ENCODE measurements at regions not wholly inside any gene's neighbourhood (a gene's known extent, or its start where the extent isn't known, plus 50 kb on each side); places are given as distances from the start of the nearest gene placed in this dataset.

DNA sequence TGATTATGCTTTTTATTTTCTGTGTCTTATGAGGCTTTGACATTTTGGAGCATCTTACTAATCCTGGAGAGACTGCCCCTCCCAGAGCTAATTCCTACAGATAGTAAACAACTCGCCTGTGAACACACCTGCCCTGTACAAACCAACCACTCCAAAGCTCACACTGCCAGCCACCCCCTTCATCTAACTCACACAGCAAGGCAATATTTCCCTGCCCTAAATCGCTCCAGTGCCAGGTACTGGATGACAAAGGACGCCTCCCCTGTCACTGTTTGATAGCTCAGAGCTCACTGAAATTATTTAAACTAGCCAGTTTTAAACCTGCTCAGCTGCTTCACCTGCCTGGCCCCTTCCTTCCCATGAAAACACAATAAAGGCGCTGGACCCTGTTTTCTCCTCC is 535.1 kb upstream of the CELF2 start:
- TF ChIP-seq, protein P1, sequence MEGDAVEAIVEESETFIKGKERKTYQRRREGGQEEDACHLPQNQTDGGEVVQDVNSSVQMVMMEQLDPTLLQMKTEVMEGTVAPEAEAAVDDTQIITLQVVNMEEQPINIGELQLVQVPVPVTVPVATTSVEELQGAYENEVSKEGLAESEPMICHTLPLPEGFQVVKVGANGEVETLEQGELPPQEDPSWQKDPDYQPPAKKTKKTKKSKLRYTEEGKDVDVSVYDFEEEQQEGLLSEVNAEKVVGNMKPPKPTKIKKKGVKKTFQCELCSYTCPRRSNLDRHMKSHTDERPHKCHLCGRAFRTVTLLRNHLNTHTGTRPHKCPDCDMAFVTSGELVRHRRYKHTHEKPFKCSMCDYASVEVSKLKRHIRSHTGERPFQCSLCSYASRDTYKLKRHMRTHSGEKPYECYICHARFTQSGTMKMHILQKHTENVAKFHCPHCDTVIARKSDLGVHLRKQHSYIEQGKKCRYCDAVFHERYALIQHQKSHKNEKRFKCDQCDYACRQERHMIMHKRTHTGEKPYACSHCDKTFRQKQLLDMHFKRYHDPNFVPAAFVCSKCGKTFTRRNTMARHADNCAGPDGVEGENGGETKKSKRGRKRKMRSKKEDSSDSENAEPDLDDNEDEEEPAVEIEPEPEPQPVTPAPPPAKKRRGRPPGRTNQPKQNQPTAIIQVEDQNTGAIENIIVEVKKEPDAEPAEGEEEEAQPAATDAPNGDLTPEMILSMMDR (conservative IDR thresholded peaks at IDR 0.05; ENCODE audit: low read depth, low read length) = no peak
- TF ChIP-seq POLR2A (IDR thresholded peaks at IDR 0.05; ENCODE audit: low read depth, low read length) = no peak
- no peak for TF ChIP-seq SMC3 (IDR thresholded peaks at IDR 0.05; ENCODE audit: low read depth, low read length)
- no peak for TF ChIP-seq MAFK (IDR thresholded peaks at IDR 0.05; ENCODE audit: low read depth, low read length)
- TF ChIP-seq FOS (IDR thresholded peaks at IDR 0.05; ENCODE audit: low read depth, low read length) = no peak
- TF ChIP-seq RCOR1 (IDR thresholded peaks at IDR 0.05; ENCODE audit: insufficient replicate concordance, low read length) = no peak
- TF ChIP-seq MXI1 (IDR thresholded peaks at IDR 0.05; ENCODE audit: borderline replicate concordance, low read depth, low read length) = no peak
- TF ChIP-seq RAD21 (IDR thresholded peaks at IDR 0.05; ENCODE audit: low read length) = no peak
- TF ChIP-seq CHD1 (IDR thresholded peaks at IDR 0.05; ENCODE audit: low read depth, low read length) = no peak
- no peak for TF ChIP-seq BHLHE40 (IDR thresholded peaks at IDR 0.05; ENCODE audit: low read depth, low read length)

All from IMR-90 (cell line).